ENCODE measurements at regions not wholly inside any gene's neighbourhood (a gene's known extent, or its start where the extent isn't known, plus 50 kb on each side); places are given as distances from the start of the nearest gene placed in this dataset.

DNA sequence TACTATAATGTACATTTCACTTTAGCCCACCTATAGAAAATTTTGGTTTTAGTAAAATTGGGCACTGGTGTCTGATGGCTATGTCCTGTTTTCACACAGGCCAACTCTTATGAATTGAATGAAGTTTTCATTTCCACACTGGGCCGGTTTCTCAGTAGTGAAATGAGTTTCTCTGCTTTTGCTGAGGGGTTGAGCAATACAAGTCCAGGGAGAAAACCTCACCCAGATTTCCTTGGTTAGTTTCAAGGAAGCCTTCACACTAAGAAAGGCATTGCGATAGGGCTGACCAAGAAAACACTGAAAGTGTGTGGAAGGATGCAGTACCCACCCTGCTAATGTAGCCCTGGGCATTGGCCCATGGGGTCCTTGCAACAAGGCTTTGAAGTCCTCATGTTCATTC, 331.5 kb upstream of the CFAP20DC start (continued):
- TF ChIP-seq, protein P1, sequence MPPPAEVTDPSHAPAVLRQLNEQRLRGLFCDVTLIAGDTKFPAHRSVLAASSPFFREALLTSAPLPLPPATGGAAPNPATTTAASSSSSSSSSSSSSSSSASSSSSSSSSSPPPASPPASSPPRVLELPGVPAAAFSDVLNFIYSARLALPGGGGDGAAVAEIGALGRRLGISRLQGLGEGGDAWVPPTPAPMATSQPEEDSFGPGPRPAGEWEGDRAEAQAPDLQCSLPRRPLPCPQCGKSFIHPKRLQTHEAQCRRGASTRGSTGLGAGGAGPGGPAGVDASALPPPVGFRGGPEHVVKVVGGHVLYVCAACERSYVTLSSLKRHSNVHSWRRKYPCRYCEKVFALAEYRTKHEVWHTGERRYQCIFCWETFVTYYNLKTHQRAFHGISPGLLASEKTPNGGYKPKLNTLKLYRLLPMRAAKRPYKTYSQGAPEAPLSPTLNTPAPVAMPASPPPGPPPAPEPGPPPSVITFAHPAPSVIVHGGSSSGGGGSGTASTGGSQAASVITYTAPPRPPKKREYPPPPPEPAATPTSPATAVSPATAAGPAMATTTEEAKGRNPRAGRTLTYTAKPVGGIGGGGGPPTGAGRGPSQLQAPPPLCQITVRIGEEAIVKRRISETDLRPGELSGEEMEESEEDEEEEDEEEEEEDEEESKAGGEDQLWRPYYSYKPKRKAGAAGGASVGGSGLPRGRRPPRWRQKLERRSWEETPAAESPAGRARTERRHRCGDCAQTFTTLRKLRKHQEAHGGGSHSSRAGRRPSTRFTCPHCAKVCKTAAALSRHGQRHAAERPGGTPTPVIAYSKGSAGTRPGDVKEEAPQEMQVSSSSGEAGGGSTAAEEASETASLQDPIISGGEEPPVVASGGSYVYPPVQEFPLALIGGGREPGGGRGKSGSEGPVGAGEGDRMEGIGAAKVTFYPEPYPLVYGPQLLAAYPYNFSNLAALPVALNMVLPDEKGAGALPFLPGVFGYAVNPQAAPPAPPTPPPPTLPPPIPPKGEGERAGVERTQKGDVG (CRISPR knock-in tag; IDR thresholded peaks at IDR 0.05): no peak
- TF ChIP-seq SP1 (IDR thresholded peaks at IDR 0.05; ENCODE audit: low read depth, low read length): no peak
- 0 out of 2 replicates have a peak, but pooled peaks have one; percentile 33 for TF ChIP-seq ZNF592 (IDR thresholded peaks at IDR 0.05)
- TF ChIP-seq ZNF24 (IDR thresholded peaks at IDR 0.05): no peak
- no peak for TF ChIP-seq NR2C2 (IDR thresholded peaks at IDR 0.05; ENCODE audit: borderline replicate concordance, control insufficient read depth, insufficient read length, low read depth)
- TF ChIP-seq KDM1A (IDR thresholded peaks at IDR 0.05; ENCODE audit: borderline replicate concordance): no peak
- no peak for TF ChIP-seq CHD4 (IDR thresholded peaks at IDR 0.05)
- TF ChIP-seq SIN3A (IDR thresholded peaks at IDR 0.05; ENCODE audit: low read depth, low read length): no peak
- no peak for TF ChIP-seq SIX5 (IDR thresholded peaks at IDR 0.05; ENCODE audit: low read depth, low read length, severe bottlenecking)
- TF ChIP-seq ZNF622 (IDR thresholded peaks at IDR 0.05): no peak
- no peak for TF ChIP-seq STAT3 (IDR thresholded peaks at IDR 0.05; ENCODE audit: low read depth, low read length)
- 0 out of 2 replicates have a peak, but pooled peaks have one; percentile 11 for TF ChIP-seq RAD21 (IDR thresholded peaks at IDR 0.05; ENCODE audit: insufficient read depth, low read depth, low read length)
- peak; percentile 79 for TF ChIP-seq IKZF1 (conservative IDR thresholded peaks at IDR 0.05)
- no peak for TF ChIP-seq ZSCAN29 (IDR thresholded peaks at IDR 0.05)
- TF ChIP-seq IKZF2 (IDR thresholded peaks at IDR 0.05): peak; percentile 80 to 81
- peak; percentile 72 for TF ChIP-seq NFIC (IDR thresholded peaks at IDR 0.05; ENCODE audit: low read depth, low read length)
- no peak for TF ChIP-seq ATF3 (IDR thresholded peaks at IDR 0.05; ENCODE audit: borderline replicate concordance, extremely low read depth, low read depth, low read length)
- TF ChIP-seq, protein P2, sequence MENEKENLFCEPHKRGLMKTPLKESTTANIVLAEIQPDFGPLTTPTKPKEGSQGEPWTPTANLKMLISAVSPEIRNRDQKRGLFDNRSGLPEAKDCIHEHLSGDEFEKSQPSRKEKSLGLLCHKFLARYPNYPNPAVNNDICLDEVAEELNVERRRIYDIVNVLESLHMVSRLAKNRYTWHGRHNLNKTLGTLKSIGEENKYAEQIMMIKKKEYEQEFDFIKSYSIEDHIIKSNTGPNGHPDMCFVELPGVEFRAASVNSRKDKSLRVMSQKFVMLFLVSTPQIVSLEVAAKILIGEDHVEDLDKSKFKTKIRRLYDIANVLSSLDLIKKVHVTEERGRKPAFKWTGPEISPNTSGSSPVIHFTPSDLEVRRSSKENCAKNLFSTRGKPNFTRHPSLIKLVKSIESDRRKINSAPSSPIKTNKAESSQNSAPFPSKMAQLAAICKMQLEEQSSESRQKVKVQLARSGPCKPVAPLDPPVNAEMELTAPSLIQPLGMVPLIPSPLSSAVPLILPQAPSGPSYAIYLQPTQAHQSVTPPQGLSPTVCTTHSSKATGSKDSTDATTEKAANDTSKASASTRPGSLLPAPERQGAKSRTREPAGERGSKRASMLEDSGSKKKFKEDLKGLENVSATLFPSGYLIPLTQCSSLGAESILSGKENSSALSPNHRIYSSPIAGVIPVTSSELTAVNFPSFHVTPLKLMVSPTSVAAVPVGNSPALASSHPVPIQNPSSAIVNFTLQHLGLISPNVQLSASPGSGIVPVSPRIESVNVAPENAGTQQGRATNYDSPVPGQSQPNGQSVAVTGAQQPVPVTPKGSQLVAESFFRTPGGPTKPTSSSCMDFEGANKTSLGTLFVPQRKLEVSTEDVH (IDR thresholded peaks at IDR 0.05; ENCODE audit: low read depth, partially characterized antibody): no peak
- TF ChIP-seq NR2F1 (conservative IDR thresholded peaks at IDR 0.05): no peak; the same call in 1 of the 2 replicates
- TF ChIP-seq NFYB (IDR thresholded peaks at IDR 0.05; ENCODE audit: insufficient read depth, low read depth, low read length): no peak
- peak; percentile 57; the same call in 1 of the 2 replicates for TF ChIP-seq FOXM1 (IDR thresholded peaks at IDR 0.05; ENCODE audit: low read depth, low read length)
- no peak for TF ChIP-seq ESRRA (IDR thresholded peaks at IDR 0.05; ENCODE audit: low read length)
- TF ChIP-seq BCL11A (IDR thresholded peaks at IDR 0.05; ENCODE audit: low read depth, low read length): peak; percentile 70; the same call in 1 of the 2 replicates
